GM10266 (cell line): ENCODE measurements at regions not wholly inside any gene's neighbourhood (a gene's known extent, or its start where the extent isn't known, plus 50 kb on each side); places are given as distances from the start of the nearest gene placed in this dataset.

ENCODE experiments used
- DNase-seq: peaks from one replicate; pipeline ENCODE4 v3.0.0; 2012; ENCODE audit errors: extremely low spot score
- CTCF ChIP-seq: IDR thresholded peaks from 2 replicates; pipeline ENCODE4 v1.5.1; 2012; ENCODE audit warnings: mild to moderate bottlenecking, low read depth; ENCODE audit not compliant: control insufficient read depth, insufficient read depth; ENCODE audit errors: missing control alignments

- TF ChIP-seq CTCF: no peak
- DNase-seq: no peak
Measured at GRCh38 chr20:52244702-52245101, 53.1 kb upstream of the ZFP64 start.

- TF ChIP-seq CTCF: peak; percentile 26
- peak; percentile 25 for DNase-seq
Measured at GRCh38 chr20:52242237-52243230, 51.0 kb upstream of the ZFP64 start.
